ENCODE measurements at regions not wholly inside any gene's neighbourhood (a gene's known extent, or its start where the extent isn't known, plus 50 kb on each side); places are given as distances from the start of the nearest gene placed in this dataset.

DNA sequence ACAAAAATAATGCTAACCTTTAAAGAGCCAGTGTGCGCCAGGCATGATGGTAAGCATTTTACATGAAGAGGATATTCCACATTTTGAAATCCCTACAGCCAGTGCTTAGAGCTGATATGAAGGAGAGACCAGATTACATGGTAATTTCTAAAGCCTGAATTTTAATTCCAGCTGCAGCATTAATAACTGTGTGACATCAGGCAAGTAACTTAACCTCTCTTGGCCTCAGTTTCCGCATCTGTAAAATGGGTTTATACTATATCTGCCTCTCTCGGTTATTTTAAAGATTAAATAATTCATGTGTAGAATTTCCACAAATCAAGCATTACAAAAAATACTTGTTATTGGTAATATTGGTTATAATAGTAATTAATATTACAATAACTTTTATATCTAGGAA is 165.4 kb downstream of the UACA start (continued):
- TF ChIP-seq, protein P1, sequence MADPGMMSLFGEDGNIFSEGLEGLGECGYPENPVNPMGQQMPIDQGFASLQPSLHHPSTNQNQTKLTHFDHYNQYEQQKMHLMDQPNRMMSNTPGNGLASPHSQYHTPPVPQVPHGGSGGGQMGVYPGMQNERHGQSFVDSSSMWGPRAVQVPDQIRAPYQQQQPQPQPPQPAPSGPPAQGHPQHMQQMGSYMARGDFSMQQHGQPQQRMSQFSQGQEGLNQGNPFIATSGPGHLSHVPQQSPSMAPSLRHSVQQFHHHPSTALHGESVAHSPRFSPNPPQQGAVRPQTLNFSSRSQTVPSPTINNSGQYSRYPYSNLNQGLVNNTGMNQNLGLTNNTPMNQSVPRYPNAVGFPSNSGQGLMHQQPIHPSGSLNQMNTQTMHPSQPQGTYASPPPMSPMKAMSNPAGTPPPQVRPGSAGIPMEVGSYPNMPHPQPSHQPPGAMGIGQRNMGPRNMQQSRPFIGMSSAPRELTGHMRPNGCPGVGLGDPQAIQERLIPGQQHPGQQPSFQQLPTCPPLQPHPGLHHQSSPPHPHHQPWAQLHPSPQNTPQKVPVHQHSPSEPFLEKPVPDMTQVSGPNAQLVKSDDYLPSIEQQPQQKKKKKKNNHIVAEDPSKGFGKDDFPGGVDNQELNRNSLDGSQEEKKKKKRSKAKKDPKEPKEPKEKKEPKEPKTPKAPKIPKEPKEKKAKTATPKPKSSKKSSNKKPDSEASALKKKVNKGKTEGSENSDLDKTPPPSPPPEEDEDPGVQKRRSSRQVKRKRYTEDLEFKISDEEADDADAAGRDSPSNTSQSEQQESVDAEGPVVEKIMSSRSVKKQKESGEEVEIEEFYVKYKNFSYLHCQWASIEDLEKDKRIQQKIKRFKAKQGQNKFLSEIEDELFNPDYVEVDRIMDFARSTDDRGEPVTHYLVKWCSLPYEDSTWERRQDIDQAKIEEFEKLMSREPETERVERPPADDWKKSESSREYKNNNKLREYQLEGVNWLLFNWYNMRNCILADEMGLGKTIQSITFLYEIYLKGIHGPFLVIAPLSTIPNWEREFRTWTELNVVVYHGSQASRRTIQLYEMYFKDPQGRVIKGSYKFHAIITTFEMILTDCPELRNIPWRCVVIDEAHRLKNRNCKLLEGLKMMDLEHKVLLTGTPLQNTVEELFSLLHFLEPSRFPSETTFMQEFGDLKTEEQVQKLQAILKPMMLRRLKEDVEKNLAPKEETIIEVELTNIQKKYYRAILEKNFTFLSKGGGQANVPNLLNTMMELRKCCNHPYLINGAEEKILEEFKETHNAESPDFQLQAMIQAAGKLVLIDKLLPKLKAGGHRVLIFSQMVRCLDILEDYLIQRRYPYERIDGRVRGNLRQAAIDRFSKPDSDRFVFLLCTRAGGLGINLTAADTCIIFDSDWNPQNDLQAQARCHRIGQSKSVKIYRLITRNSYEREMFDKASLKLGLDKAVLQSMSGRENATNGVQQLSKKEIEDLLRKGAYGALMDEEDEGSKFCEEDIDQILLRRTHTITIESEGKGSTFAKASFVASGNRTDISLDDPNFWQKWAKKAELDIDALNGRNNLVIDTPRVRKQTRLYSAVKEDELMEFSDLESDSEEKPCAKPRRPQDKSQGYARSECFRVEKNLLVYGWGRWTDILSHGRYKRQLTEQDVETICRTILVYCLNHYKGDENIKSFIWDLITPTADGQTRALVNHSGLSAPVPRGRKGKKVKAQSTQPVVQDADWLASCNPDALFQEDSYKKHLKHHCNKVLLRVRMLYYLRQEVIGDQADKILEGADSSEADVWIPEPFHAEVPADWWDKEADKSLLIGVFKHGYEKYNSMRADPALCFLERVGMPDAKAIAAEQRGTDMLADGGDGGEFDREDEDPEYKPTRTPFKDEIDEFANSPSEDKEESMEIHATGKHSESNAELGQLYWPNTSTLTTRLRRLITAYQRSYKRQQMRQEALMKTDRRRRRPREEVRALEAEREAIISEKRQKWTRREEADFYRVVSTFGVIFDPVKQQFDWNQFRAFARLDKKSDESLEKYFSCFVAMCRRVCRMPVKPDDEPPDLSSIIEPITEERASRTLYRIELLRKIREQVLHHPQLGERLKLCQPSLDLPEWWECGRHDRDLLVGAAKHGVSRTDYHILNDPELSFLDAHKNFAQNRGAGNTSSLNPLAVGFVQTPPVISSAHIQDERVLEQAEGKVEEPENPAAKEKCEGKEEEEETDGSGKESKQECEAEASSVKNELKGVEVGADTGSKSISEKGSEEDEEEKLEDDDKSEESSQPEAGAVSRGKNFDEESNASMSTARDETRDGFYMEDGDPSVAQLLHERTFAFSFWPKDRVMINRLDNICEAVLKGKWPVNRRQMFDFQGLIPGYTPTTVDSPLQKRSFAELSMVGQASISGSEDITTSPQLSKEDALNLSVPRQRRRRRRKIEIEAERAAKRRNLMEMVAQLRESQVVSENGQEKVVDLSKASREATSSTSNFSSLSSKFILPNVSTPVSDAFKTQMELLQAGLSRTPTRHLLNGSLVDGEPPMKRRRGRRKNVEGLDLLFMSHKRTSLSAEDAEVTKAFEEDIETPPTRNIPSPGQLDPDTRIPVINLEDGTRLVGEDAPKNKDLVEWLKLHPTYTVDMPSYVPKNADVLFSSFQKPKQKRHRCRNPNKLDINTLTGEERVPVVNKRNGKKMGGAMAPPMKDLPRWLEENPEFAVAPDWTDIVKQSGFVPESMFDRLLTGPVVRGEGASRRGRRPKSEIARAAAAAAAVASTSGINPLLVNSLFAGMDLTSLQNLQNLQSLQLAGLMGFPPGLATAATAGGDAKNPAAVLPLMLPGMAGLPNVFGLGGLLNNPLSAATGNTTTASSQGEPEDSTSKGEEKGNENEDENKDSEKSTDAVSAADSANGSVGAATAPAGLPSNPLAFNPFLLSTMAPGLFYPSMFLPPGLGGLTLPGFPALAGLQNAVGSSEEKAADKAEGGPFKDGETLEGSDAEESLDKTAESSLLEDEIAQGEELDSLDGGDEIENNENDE (IDR thresholded peaks at IDR 0.05; ENCODE audit: insufficient replicate concordance, low read length) = no peak
- no peak for TF ChIP-seq HDAC6 (IDR thresholded peaks at IDR 0.05; ENCODE audit: low read depth, low read length)
- no peak for TF ChIP-seq CEBPB (IDR thresholded peaks at IDR 0.05; ENCODE audit: low read depth, low read length)
- TF ChIP-seq, protein P2, sequence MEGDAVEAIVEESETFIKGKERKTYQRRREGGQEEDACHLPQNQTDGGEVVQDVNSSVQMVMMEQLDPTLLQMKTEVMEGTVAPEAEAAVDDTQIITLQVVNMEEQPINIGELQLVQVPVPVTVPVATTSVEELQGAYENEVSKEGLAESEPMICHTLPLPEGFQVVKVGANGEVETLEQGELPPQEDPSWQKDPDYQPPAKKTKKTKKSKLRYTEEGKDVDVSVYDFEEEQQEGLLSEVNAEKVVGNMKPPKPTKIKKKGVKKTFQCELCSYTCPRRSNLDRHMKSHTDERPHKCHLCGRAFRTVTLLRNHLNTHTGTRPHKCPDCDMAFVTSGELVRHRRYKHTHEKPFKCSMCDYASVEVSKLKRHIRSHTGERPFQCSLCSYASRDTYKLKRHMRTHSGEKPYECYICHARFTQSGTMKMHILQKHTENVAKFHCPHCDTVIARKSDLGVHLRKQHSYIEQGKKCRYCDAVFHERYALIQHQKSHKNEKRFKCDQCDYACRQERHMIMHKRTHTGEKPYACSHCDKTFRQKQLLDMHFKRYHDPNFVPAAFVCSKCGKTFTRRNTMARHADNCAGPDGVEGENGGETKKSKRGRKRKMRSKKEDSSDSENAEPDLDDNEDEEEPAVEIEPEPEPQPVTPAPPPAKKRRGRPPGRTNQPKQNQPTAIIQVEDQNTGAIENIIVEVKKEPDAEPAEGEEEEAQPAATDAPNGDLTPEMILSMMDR (IDR thresholded peaks at IDR 0.05; ENCODE audit: control extremely low read depth in 1 of 3, insufficient read depth in 1 of 3, low read depth in 1 of 3, low read length in 3 of 3) = no peak
- no peak for TF ChIP-seq KDM4A (IDR thresholded peaks at IDR 0.05; ENCODE audit: low read depth, low read length, severe bottlenecking)
- TF ChIP-seq, protein P3, sequence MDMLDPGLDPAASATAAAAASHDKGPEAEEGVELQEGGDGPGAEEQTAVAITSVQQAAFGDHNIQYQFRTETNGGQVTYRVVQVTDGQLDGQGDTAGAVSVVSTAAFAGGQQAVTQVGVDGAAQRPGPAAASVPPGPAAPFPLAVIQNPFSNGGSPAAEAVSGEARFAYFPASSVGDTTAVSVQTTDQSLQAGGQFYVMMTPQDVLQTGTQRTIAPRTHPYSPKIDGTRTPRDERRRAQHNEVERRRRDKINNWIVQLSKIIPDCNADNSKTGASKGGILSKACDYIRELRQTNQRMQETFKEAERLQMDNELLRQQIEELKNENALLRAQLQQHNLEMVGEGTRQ (IDR thresholded peaks at IDR 0.05; ENCODE audit: low read length) = no peak
- no peak for TF ChIP-seq FOSL1 (IDR thresholded peaks at IDR 0.05; ENCODE audit: insufficient read depth, low read depth, low read length)

All from H1 (cell line).